GM19240 (cell line): ENCODE measurements at regions not wholly inside any gene's neighbourhood (a gene's known extent, or its start where the extent isn't known, plus 50 kb on each side); places are given as distances from the start of the nearest gene placed in this dataset.

Experiments used
- DNase-seq: peaks from one replicate; pipeline ENCODE4 v3.0.0; 2011; ENCODE audit warnings: low spot score; ENCODE audit not compliant: insufficient read length

DNA sequence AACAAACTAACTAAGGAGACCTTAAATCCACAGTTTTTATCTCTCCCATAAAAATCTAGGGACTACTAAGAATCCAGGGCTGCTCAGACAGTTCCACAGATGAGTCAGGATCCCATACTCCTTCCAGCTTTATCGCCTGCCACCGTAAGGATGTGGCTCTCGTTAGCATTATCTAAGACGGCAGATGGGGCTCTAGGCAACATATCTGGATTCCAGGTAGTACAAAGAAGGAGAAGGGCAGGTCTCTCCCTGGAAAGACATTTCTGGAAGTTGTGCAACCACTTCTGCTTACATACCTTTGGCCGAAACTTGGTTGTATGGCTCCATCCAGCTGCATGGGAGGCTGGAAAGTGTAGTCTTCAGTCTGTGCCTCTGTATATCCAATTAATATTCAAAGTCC is 149.4 kb downstream of the SP3 start:
- DNase-seq = no peak

GRCh38 chr2:173817582-173817981 is 147.6 kb downstream of the SP3 start:
- DNase-seq = no peak

DNA sequence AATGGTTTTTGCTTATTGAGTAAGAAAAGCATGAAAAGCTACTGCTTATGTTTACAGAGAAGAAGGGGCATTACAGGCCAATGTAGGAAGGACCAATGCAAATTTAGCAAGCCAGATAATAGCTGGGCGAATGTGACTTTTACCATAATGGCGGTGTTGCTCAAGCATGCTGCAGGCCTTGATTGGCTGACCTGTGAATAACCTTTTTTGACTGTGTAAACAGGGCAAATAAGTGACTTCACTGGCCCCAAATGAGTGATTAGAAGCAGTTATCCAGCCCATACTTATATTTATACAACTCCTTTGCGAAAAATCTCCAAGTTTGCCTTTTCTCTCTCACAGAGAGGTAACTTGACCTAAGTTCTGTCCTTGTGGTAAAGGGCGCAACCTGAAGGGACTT is 146.9 kb downstream of the SP3 start:
- no peak for DNase-seq

DNA sequence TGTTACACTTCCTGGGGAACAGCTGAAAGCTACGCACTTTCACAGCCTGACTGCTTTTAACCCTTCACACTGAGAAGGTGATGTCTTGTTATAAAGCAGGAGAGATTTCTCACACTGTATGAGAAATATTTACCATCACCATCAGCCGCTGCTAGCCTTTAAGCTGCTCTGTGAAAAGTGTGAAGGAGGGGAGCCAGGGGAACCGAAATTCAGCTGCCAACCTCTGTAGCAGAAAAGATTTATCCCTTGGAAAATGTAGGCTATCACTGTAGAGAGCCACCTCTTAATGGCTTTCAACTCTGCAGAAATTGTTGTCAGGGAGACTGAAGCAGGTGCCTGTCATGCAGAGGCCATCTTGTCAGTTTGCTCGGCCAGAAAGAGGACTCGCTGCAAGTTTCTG is 145.3 kb downstream of the SP3 start:
- DNase-seq = no peak

DNA sequence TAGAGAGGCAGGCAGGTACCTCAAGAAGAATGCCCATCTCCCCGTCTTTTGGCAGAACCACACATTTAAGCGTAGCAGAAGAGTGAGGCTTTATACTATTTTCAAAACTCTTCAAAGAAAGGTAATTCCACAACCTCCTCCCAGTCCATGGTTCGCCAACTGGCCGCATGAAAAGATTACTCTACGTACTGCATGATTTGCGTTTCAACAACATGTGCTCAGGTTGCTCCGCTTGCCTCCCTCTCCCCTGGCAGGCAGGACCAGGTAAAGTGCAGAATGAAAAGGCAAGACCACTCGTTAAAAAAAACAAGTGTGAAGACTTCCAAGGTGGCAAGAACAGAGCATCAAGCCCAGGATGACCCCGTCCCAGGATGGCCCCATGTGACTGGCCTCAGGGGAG is 143.7 kb downstream of the SP3 start:
- no peak for DNase-seq

DNA sequence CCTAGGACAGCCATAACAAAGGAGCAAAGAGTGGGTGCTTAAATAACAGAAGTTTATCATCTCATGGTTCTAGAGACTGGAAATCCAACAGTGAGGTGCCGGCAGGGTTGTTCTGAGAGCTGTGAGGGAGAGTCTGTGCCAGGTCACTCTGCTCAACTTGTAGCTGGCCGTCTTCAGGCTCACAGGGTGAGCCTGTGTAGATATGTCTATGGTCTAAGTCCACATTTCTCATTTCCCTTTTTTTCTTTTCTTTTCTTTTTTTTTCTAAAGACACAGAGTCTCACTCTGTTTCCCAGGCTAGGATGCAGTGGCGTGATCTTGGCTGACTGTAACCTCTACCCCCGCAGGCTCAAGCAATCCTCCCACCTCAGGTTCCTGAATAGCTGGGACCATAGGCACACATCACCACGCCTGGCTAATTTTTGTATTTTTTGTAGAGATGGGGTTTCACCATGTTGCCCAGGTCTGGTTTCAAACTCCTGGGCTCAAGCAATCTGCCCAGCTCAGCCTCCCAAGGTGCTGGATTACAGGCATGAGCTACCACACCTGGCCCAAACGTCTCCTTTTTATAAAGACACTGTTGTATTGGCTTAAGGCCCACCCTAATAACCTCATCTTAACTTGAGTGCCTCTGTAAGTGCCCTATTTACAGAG is 142.2 kb downstream of the SP3 start:
- no peak for DNase-seq

DNA sequence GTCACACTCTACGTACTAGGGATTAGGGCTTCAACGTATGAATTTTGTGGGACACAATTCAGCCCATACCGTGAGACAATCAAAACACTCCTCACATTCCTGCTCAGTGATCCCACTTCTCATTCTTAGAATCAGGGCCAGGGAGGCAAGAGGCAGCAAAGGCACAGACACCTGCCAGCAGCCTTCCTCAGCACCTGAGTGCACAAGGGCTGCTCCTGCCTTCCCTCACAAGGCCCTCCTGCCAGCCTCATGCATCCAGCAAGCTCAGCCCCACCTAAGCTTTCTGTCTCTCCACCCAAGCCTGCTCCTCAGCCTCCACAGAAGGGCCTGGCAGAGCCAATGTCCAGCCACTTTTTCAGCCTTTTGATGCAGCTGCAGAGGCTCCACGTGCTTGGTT is 141.6 kb downstream of the SP3 start:
- no peak for DNase-seq

DNA sequence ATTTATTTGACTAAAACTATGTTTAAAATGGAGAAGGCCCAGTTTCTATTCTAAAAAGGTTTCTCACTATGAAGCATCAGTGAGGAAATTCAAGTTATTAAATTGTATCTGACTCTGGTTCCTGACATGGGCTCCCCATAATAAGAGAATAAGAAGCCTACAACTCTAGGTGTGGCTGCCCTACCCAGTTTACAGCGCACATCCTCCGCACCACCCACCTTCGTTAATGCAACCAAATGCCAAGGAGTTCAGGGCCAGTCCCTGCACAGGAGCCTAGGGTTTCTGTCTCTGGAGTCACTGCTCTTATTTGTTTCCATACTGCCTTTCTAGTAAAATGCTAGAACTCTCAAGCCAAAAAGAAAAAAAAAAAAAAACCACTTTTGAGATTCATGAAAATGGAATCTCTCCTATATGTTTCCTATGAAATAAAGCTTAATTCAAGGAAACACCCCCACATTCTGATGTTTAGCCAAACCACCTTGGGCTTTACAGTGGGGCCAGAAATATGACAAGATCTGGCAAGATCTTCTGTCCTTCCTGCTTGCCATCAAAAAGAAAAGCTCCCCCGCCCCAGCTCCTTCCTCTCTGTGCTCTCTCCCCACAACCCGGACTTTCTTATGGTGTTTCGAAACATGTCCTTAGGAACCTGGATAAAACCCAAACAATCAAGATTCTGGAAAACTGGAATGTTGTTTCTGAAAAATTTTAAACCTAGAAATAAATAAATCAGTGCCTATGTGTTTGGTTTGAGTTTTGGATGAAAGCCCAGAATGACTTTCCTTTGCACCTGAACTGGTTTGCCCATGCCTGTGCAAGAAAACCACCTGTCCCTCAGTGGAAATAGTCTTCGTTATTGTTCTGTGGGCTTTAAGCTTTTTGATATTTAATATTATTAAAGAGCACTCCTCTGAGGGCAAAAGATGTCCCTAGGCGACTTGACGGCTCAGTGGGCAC is 136.7 kb downstream of the SP3 start:
- no peak for DNase-seq

- no peak for DNase-seq
Measured at GRCh38 chr2:173829727-173830126, 135.4 kb downstream of the SP3 start.

GRCh38 chr2:173830170-173830569 is 135.0 kb downstream of the SP3 start:
- no peak for DNase-seq

DNA sequence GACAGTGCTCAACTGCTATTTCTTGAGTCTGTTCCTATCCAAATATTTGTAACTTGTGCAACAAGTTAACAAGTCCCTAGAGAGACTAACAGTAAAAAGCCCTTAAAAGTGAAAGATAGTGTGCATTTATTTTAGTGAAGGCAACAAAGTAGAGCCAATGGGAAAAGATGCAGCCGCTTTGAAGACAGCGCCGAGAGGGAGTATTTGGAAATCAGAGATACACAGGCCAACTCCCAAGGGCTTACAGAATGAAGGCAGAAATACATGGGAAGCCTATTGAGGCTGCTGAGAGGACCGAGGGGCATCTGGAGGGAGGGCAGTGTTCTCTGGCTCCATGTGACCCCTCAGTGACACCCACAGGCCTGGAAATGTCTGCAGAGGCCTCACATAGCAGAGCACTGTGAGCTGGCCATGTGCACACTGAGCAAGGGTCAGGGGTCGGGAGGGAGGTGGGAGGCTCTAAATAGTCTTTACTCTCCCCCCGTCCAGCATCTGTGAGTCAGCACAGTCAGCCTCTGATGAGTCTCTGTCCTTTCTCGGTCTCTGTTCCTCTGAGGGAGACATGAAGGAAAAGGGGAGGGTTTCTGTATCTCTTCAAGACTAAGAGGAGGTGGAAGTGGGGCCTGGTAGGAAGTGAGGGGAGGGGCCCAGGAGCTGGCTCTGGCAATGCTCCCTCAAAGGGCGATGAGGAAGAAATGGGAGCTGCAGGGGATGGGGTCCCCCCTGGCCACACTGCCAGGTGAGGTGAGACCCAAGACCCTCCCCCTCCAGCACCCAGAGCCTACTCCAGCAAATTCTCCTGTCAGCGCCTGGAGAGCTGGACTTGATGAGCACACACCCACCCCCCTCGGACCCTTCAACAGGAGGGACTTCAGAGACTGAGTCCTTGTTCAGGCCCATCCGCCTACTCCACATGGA is 133.6 kb downstream of the SP3 start:
- no peak for DNase-seq

DNA sequence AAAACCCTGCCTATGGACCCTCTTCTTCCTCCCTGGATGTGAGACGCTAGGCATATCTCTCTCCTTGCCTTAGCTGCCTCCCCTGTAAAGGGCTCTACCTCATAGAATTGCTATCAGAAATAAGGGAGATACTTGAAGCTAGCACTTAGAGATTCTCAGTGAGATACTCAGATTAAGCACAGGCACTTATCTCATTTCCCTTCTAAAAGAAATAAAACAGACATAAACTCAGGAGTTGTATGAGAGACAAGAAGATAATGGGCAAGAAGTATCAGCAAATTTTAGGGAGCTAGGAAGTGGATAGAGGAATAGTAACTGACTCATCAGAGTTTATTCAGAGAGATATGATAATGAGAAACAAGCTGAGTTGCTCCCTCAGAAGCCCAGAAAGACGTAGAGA is 131.0 kb downstream of the SP3 start:
- DNase-seq = no peak

- no peak for DNase-seq
Measured at GRCh38 chr2:173835726-173836125, 129.4 kb downstream of the SP3 start.

GRCh38 chr2:173841110-173841509 is 124.1 kb downstream of the SP3 start:
- DNase-seq = no peak

- DNase-seq = no peak
Measured at GRCh38 chr2:173843526-173843925, 121.6 kb downstream of the SP3 start.

- no peak for DNase-seq
Measured at GRCh38 chr2:173851141-173851641, 114.0 kb downstream of the SP3 start.

- no peak for DNase-seq
Measured at GRCh38 chr2:173854141-173854540, 111.0 kb downstream of the SP3 start.

- no peak for DNase-seq
Measured at GRCh38 chr2:173854840-173855239, 110.3 kb downstream of the SP3 start.

GRCh38 chr2:173855661-173856060 is 109.5 kb downstream of the SP3 start:
- DNase-seq = no peak
